HFFc6 (cell line): ENCODE measurements at regions not wholly inside any gene's neighbourhood (a gene's known extent, or its start where the extent isn't known, plus 50 kb on each side); places are given as distances from the start of the nearest gene placed in this dataset.

ENCODE experiments used
- DNase-seq: peaks from one replicate; pipeline ENCODE4 v3.0.0-alpha.2; 2018
- H3K27ac Mint-ChIP-seq: 2 replicates; pipeline ENCODE4 v1.8.0; 2020; ENCODE audit warnings: mild to moderate bottlenecking, mixed read lengths
- H3K27me3 Mint-ChIP-seq: 2 replicates; pipeline ENCODE4 v1.8.0; 2021; ENCODE audit warnings: mild to moderate bottlenecking, moderate library complexity, mixed read lengths; ENCODE audit not compliant: insufficient read depth
- H3K36me3 Mint-ChIP-seq: 2 replicates; pipeline ENCODE4 v1.8.0; 2021; ENCODE audit warnings: low read depth, mixed read lengths
- H3K4me1 Mint-ChIP-seq: 2 replicates; pipeline ENCODE4 v1.8.0; 2020; ENCODE audit warnings: low read depth, mixed read lengths
- H3K4me3 Mint-ChIP-seq: 2 replicates; pipeline ENCODE4 v1.8.0; 2020; ENCODE audit warnings: mild to moderate bottlenecking, moderate library complexity, mixed read lengths
- H3K9me3 Mint-ChIP-seq: 2 replicates; pipeline ENCODE4 v1.8.0; 2020; ENCODE audit warnings: mild to moderate bottlenecking, mixed read lengths
- CTCF ChIP-seq: fragments of 200-600 bp; sonication (generic); IDR thresholded peaks from 2 replicates; pipeline ENCODE4 v1.5.0; 2021; ENCODE audit warnings: antibody characterized with exemption, mild to moderate bottlenecking

- Mint-ChIP-seq H3K27me3 (peaks cover 4% of the 10 kb centered on the region), H3K9me3 (no peaks in the 10 kb centered on the region), H3K4me3 (no peak overlapping the region), H3K27ac (no peak overlapping the region), H3K36me3 (no peaks in the 10 kb centered on the region), H3K4me1 (no peaks in the 10 kb centered on the region)
- no peak for DNase-seq
- no peak for TF ChIP-seq CTCF
These were observed 72.0 kb upstream of the JAG1 start for GRCh38 chr20:10745790-10746189.

- Mint-ChIP-seq H3K36me3 (no peaks in the 10 kb centered on the region), H3K4me1 (no peaks in the 10 kb centered on the region), H3K4me3 (no peak overlapping the region), H3K27me3 (peaks cover 3% of the 10 kb centered on the region), H3K27ac (no peak overlapping the region), H3K9me3 (no peaks in the 10 kb centered on the region)
- no peak for TF ChIP-seq CTCF
- no peak for DNase-seq
These were observed 73.2 kb upstream of the JAG1 start for GRCh38 chr20:10747019-10747418.

GRCh38 chr20:10749084-10749483, 75.3 kb upstream of the JAG1 start:
- no peaks in the 10 kb centered on the region for H3K4me1 Mint-ChIP-seq
- no peak overlapping the region for H3K4me3 Mint-ChIP-seq
- no peaks in the 10 kb centered on the region for H3K36me3 Mint-ChIP-seq
- TF ChIP-seq CTCF = no peak
- H3K27ac Mint-ChIP-seq = no peak overlapping the region
- peaks cover 3% of the 10 kb centered on the region for H3K27me3 Mint-ChIP-seq
- no peaks in the 10 kb centered on the region for H3K9me3 Mint-ChIP-seq
- no peak for DNase-seq

GRCh38 chr20:10752206-10752605, 78.4 kb upstream of the JAG1 start:
- H3K27ac Mint-ChIP-seq = no peak overlapping the region
- no peak overlapping the region for H3K4me3 Mint-ChIP-seq
- no peaks in the 10 kb centered on the region for H3K9me3 Mint-ChIP-seq
- H3K36me3 Mint-ChIP-seq = no peaks in the 10 kb centered on the region
- no peak for DNase-seq
- peaks cover 7% of the 10 kb centered on the region for H3K27me3 Mint-ChIP-seq
- H3K4me1 Mint-ChIP-seq = no peaks in the 10 kb centered on the region
- no peak for TF ChIP-seq CTCF

GRCh38 chr20:10754824-10755223, 81.0 kb upstream of the JAG1 start:
- H3K4me1 Mint-ChIP-seq = no peaks in the 10 kb centered on the region
- no peaks in the 10 kb centered on the region for H3K36me3 Mint-ChIP-seq
- H3K4me3 Mint-ChIP-seq = no peak overlapping the region
- H3K27ac Mint-ChIP-seq = no peak overlapping the region
- no peak for TF ChIP-seq CTCF
- DNase-seq = no peak
- H3K9me3 Mint-ChIP-seq = no peaks in the 10 kb centered on the region
- peaks cover 5% of the 10 kb centered on the region for H3K27me3 Mint-ChIP-seq

- Mint-ChIP-seq H3K4me1 (peaks cover 7% of the 10 kb centered on the region; the same call in 1 of the 2 replicates), H3K36me3 (no peaks in the 10 kb centered on the region), H3K27ac (no peak overlapping the region), H3K9me3 (no peaks in the 10 kb centered on the region), H3K27me3 (peaks cover 5% of the 10 kb centered on the region), H3K4me3 (no peak overlapping the region)
- DNase-seq = no peak
- TF ChIP-seq CTCF = no peak
These were observed 84.6 kb upstream of the JAG1 start for GRCh38 chr20:10758446-10758845.
